ENCODE measurements at regions not wholly inside any gene's neighbourhood (a gene's known extent, or its start where the extent isn't known, plus 50 kb on each side); places are given as distances from the start of the nearest gene placed in this dataset.

GRCh38 chr22:22141031-22141430 lies 103.6 kb upstream of the VPREB1 start:
- Histone ChIP-seq H3K9me3 (no peaks in the 10 kb centered on the region), H3K36me3 (no peaks in the 10 kb centered on the region), H3K4me3 (no peak overlapping the region), H3K4me1 (no peaks in the 10 kb centered on the region), H3K27me3 (peaks cover 0 to 9% of the 10 kb centered on the region in 2 donors), H3K27ac (no peak overlapping the region)
- no peak for TF ChIP-seq CTCF (IDR thresholded peaks at IDR 0.05)
- intact Hi-C loops (cut with DNase I; ENCODE audit: low total_unique reads), result no loop called here
- DNase-seq, result no peak

- Histone ChIP-seq H3K27ac (no peak overlapping the region), H3K4me3 (no peak overlapping the region), H3K9me3 (no peaks in the 10 kb centered on the region), H3K27me3 (peaks cover 0 to 9% of the 10 kb centered on the region in 2 donors), H3K36me3 (no peaks in the 10 kb centered on the region), H3K4me1 (no peaks in the 10 kb centered on the region)
- no peak for TF ChIP-seq CTCF (IDR thresholded peaks at IDR 0.05)
- no peak for DNase-seq
- intact Hi-C loops (cut with DNase I; ENCODE audit: low total_unique reads), result no loop called here
Measured at GRCh38 chr22:22139364-22139763, 105.2 kb upstream of the VPREB1 start.

- intact Hi-C loops (cut with DNase I; ENCODE audit: low total_unique reads), result no loop called here
- DNase-seq, result no peak
- Histone ChIP-seq H3K9me3 (no peaks in the 10 kb centered on the region), H3K4me1 (no peaks in the 10 kb centered on the region), H3K27ac (no peak overlapping the region), H3K4me3 (no peak overlapping the region), H3K27me3 (peaks cover 0 to 9% of the 10 kb centered on the region in 2 donors), H3K36me3 (no peaks in the 10 kb centered on the region)
- no peak for TF ChIP-seq CTCF (IDR thresholded peaks at IDR 0.05)
Measured at GRCh38 chr22:22138915-22139314, 105.7 kb upstream of the VPREB1 start.

- no peak for DNase-seq
- Histone ChIP-seq H3K27me3 (peaks cover 0 to 9% of the 10 kb centered on the region in 2 donors), H3K27ac (no peak overlapping the region), H3K36me3 (no peaks in the 10 kb centered on the region), H3K4me3 (no peak overlapping the region), H3K4me1 (no peaks in the 10 kb centered on the region), H3K9me3 (no peaks in the 10 kb centered on the region)
- intact Hi-C loops (cut with DNase I; ENCODE audit: low total_unique reads), result no loop called here
- no peak for TF ChIP-seq CTCF (IDR thresholded peaks at IDR 0.05)
Measured at GRCh38 chr22:22137891-22138290, 106.7 kb upstream of the VPREB1 start.

- no peak for DNase-seq
- Histone ChIP-seq H3K4me1 (no peaks in the 10 kb centered on the region), H3K36me3 (no peaks in the 10 kb centered on the region), H3K27me3 (no peaks in the 10 kb centered on the region), H3K27ac (no peak overlapping the region), H3K9me3 (no peaks in the 10 kb centered on the region), H3K4me3 (no peak overlapping the region)
- intact Hi-C loops (cut with DNase I; ENCODE audit: low total_unique reads), result no loop called here
- TF ChIP-seq CTCF (IDR thresholded peaks at IDR 0.05), result no peak
Measured at GRCh38 chr22:22133910-22134309, 110.7 kb upstream of the VPREB1 start.

GRCh38 chr22:22130953-22131608 lies 113.5 kb upstream of the VPREB1 start:
- intact Hi-C loops (cut with DNase I; ENCODE audit: low total_unique reads), result no loop called here
- no peak for TF ChIP-seq CTCF (IDR thresholded peaks at IDR 0.05)
- H3K9me3 ChIP-seq, result no peaks in the 10 kb centered on the region

More at GRCh38 chr22:22130953-22131608, 113.5 kb upstream of the VPREB1 start:
- Histone ChIP-seq H3K36me3 (no peaks in the 10 kb centered on the region), H3K27ac (no peak overlapping the region), H3K4me3 (no peak overlapping the region), H3K27me3 (no peaks in the 10 kb centered on the region), H3K4me1 (no peaks in the 10 kb centered on the region)
- DNase-seq, result no peak
